Stimulated activated naive CD8-positive, alpha-beta T cell treated with anti-CD3 and anti-CD28 coated beads, Interleukin-15, Interleukin-2, amounts not matched to agents 100 ng/mL and 50 ng/mL, for 24 hours (primary cell): ENCODE measurements at regions not wholly inside any gene's neighbourhood (a gene's known extent, or its start where the extent isn't known, plus 50 kb on each side); places are given as distances from the start of the nearest gene placed in this dataset.
A peak's percentile ranks its signal among the peaks of the same experiment; 100 is the strongest.

Experiments used
- H3K27ac Mint-ChIP-seq: one replicate; pipeline ENCODE4 v1.8.0; 2021; ENCODE audit warnings: mild to moderate bottlenecking, mixed read lengths
- H3K27me3 Mint-ChIP-seq: one replicate; pipeline ENCODE4 v1.8.0; 2021; ENCODE audit warnings: mixed read lengths
- H3K36me3 Mint-ChIP-seq: one replicate; pipeline ENCODE4 v1.8.0; 2021; ENCODE audit warnings: low read depth, mixed read lengths
- H3K4me1 Mint-ChIP-seq: one replicate; pipeline ENCODE4 v1.8.0; 2021; ENCODE audit warnings: low read depth, mixed read lengths
- H3K4me3 Mint-ChIP-seq: one replicate; pipeline ENCODE4 v1.8.0; 2021; ENCODE audit warnings: mild to moderate bottlenecking, mixed read lengths
- H3K9me3 Mint-ChIP-seq: one replicate; pipeline ENCODE4 v1.8.0; 2021; ENCODE audit warnings: mixed read lengths

GRCh38 chr3:18797378-18797777 lies 350.9 kb upstream of the KCNH8 start:
- Mint-ChIP-seq H3K9me3 (no peaks in the 10 kb centered on the region), H3K27me3 (no peaks in the 10 kb centered on the region), H3K4me1 (no peaks in the 10 kb centered on the region), H3K27ac (no peak overlapping the region), H3K36me3 (no peaks in the 10 kb centered on the region), H3K4me3 (no peak overlapping the region)

- no peak overlapping the region for H3K27ac Mint-ChIP-seq
- no peaks in the 10 kb centered on the region for H3K4me1 Mint-ChIP-seq
- H3K27me3 Mint-ChIP-seq, result no peaks in the 10 kb centered on the region
Measured at GRCh38 chr3:18795078-18795477, 353.2 kb upstream of the KCNH8 start.

GRCh38 chr3:18791752-18792151 lies 356.6 kb upstream of the KCNH8 start:
- Mint-ChIP-seq H3K27me3 (no peaks in the 10 kb centered on the region), H3K9me3 (no peaks in the 10 kb centered on the region), H3K4me3 (no peak overlapping the region), H3K36me3 (no peaks in the 10 kb centered on the region), H3K27ac (no peak overlapping the region), H3K4me1 (no peaks in the 10 kb centered on the region)

More at GRCh38 chr3:18795078-18795477, 353.2 kb upstream of the KCNH8 start:
- Mint-ChIP-seq H3K9me3 (no peaks in the 10 kb centered on the region), H3K4me3 (no peak overlapping the region), H3K36me3 (no peaks in the 10 kb centered on the region)

- Mint-ChIP-seq H3K9me3 (no peaks in the 10 kb centered on the region), H3K27ac (no peak overlapping the region), H3K4me3 (no peak overlapping the region), H3K36me3 (no peaks in the 10 kb centered on the region), H3K4me1 (no peaks in the 10 kb centered on the region), H3K27me3 (no peaks in the 10 kb centered on the region)
Measured at GRCh38 chr3:18791182-18791581, 357.1 kb upstream of the KCNH8 start.

GRCh38 chr3:18790384-18790783 lies 357.9 kb upstream of the KCNH8 start:
- Mint-ChIP-seq H3K4me1 (no peaks in the 10 kb centered on the region), H3K9me3 (no peaks in the 10 kb centered on the region), H3K27ac (no peak overlapping the region), H3K27me3 (no peaks in the 10 kb centered on the region), H3K4me3 (no peak overlapping the region), H3K36me3 (no peaks in the 10 kb centered on the region)

GRCh38 chr3:18789734-18790133 lies 358.6 kb upstream of the KCNH8 start:
- Mint-ChIP-seq H3K9me3 (no peaks in the 10 kb centered on the region), H3K4me3 (no peak overlapping the region), H3K36me3 (no peaks in the 10 kb centered on the region), H3K4me1 (no peaks in the 10 kb centered on the region), H3K27ac (no peak overlapping the region), H3K27me3 (no peaks in the 10 kb centered on the region)

GRCh38 chr3:18787441-18787840 lies 360.9 kb upstream of the KCNH8 start:
- H3K4me3 Mint-ChIP-seq, result no peak overlapping the region
- H3K36me3 Mint-ChIP-seq, result no peaks in the 10 kb centered on the region
- no peaks in the 10 kb centered on the region for H3K4me1 Mint-ChIP-seq
- H3K27me3 Mint-ChIP-seq, result no peaks in the 10 kb centered on the region
- H3K27ac Mint-ChIP-seq, result no peak overlapping the region
- H3K9me3 Mint-ChIP-seq, result no peaks in the 10 kb centered on the region

- H3K4me1 Mint-ChIP-seq, result peaks cover 4% of the 10 kb centered on the region
- no peak overlapping the region for H3K27ac Mint-ChIP-seq
- no peak overlapping the region for H3K4me3 Mint-ChIP-seq
- H3K9me3 Mint-ChIP-seq, result no peaks in the 10 kb centered on the region
- H3K36me3 Mint-ChIP-seq, result no peaks in the 10 kb centered on the region
- no peaks in the 10 kb centered on the region for H3K27me3 Mint-ChIP-seq
Measured at GRCh38 chr3:18786650-18787323, 361.5 kb upstream of the KCNH8 start.

- H3K4me1 Mint-ChIP-seq, result peaks cover 35% of the 10 kb centered on the region
Measured at GRCh38 chr3:18782191-18782590, 357.1 kb upstream of the SATB1 start.

GRCh38 chr3:18780959-18781358 lies 355.8 kb upstream of the SATB1 start:
- H3K27ac Mint-ChIP-seq, result peak overlapping the region; percentile 32
- no peaks in the 10 kb centered on the region for H3K9me3 Mint-ChIP-seq
- peak overlapping the region; percentile 70 for H3K4me3 Mint-ChIP-seq
- no peaks in the 10 kb centered on the region for H3K36me3 Mint-ChIP-seq
- peaks cover 35% of the 10 kb centered on the region for H3K4me1 Mint-ChIP-seq
- no peaks in the 10 kb centered on the region for H3K27me3 Mint-ChIP-seq

More at GRCh38 chr3:18782191-18782590, 357.1 kb upstream of the SATB1 start:
- Mint-ChIP-seq H3K27ac (no peak overlapping the region), H3K27me3 (no peaks in the 10 kb centered on the region), H3K4me3 (no peak overlapping the region), H3K36me3 (no peaks in the 10 kb centered on the region), H3K9me3 (no peaks in the 10 kb centered on the region)

GRCh38 chr3:18779704-18780103 lies 354.6 kb upstream of the SATB1 start:
- H3K4me3 Mint-ChIP-seq, result no peak overlapping the region
- H3K9me3 Mint-ChIP-seq, result no peaks in the 10 kb centered on the region
- H3K27ac Mint-ChIP-seq, result no peak overlapping the region
- peaks cover 40% of the 10 kb centered on the region for H3K4me1 Mint-ChIP-seq
- no peaks in the 10 kb centered on the region for H3K36me3 Mint-ChIP-seq
- H3K27me3 Mint-ChIP-seq, result no peaks in the 10 kb centered on the region

- peak overlapping the region; percentile 37 for H3K27ac Mint-ChIP-seq
- peaks cover 45% of the 10 kb centered on the region for H3K4me1 Mint-ChIP-seq
- H3K27me3 Mint-ChIP-seq, result no peaks in the 10 kb centered on the region
- H3K36me3 Mint-ChIP-seq, result no peaks in the 10 kb centered on the region
- peak overlapping the region; percentile 10 for H3K4me3 Mint-ChIP-seq
- no peaks in the 10 kb centered on the region for H3K9me3 Mint-ChIP-seq
Measured at GRCh38 chr3:18778598-18778997, 353.5 kb upstream of the SATB1 start.

GRCh38 chr3:18778094-18778493 lies 353.0 kb upstream of the SATB1 start:
- Mint-ChIP-seq H3K4me3 (no peak overlapping the region), H3K36me3 (no peaks in the 10 kb centered on the region), H3K4me1 (peaks cover 45% of the 10 kb centered on the region), H3K27me3 (no peaks in the 10 kb centered on the region), H3K27ac (peak overlapping the region; percentile 37), H3K9me3 (no peaks in the 10 kb centered on the region)

- Mint-ChIP-seq H3K4me1 (peaks cover 40% of the 10 kb centered on the region), H3K4me3 (no peak overlapping the region), H3K27me3 (no peaks in the 10 kb centered on the region), H3K27ac (no peak overlapping the region), H3K36me3 (no peaks in the 10 kb centered on the region), H3K9me3 (no peaks in the 10 kb centered on the region)
Measured at GRCh38 chr3:18775501-18775900, 350.4 kb upstream of the SATB1 start.

- Mint-ChIP-seq H3K4me3 (no peak overlapping the region), H3K27me3 (no peaks in the 10 kb centered on the region), H3K36me3 (no peaks in the 10 kb centered on the region), H3K4me1 (peaks cover 41% of the 10 kb centered on the region), H3K27ac (no peak overlapping the region), H3K9me3 (no peaks in the 10 kb centered on the region)
Measured at GRCh38 chr3:18774319-18775088, 349.4 kb upstream of the SATB1 start.
